ENCODE measurements at regions not wholly inside any gene's neighbourhood (a gene's known extent, or its start where the extent isn't known, plus 50 kb on each side); places are given as distances from the start of the nearest gene placed in this dataset.
A peak's percentile ranks its signal among the peaks of the same experiment; 100 is the strongest.

GRCh38 chr2:16281451-16282335 is 341.3 kb downstream of the MYCN start:
- peak; percentile 72 for DNase-seq (ENCODE audit: low read depth, low spot score)

GRCh38 chr2:16280081-16280480 is 339.7 kb downstream of the MYCN start:
- DNase-seq (ENCODE audit: low read depth, low spot score): no peak

GRCh38 chr2:16279641-16280040 is 339.3 kb downstream of the MYCN start:
- DNase-seq (ENCODE audit: low read depth, low spot score): no peak

- no peak for DNase-seq (ENCODE audit: low read depth, low spot score)
Observed at GRCh38 chr2:16279201-16279570, 338.8 kb downstream of the MYCN start.

GRCh38 chr2:16278421-16279200 is 338.3 kb downstream of the MYCN start:
- DNase-seq (ENCODE audit: low read depth, low spot score): no peak

GRCh38 chr2:16277117-16277516 is 336.8 kb downstream of the MYCN start:
- peak; percentile 12 for DNase-seq (ENCODE audit: low read depth, low spot score)

GRCh38 chr2:16275661-16276060 is 335.3 kb downstream of the MYCN start:
- no peak for DNase-seq (ENCODE audit: low read depth, low spot score)

- no peak for DNase-seq (ENCODE audit: low read depth, low spot score)
Observed at GRCh38 chr2:16275131-16275530, 334.8 kb downstream of the MYCN start.

GRCh38 chr2:16273111-16273510 is 332.8 kb downstream of the MYCN start:
- DNase-seq (ENCODE audit: low read depth, low spot score): no peak

- no peak for DNase-seq (ENCODE audit: low read depth, low spot score)
Observed at GRCh38 chr2:16272038-16272788, 331.9 kb downstream of the MYCN start.

GRCh38 chr2:16271231-16271896 is 331.0 kb downstream of the MYCN start:
- DNase-seq (ENCODE audit: low read depth, low spot score): no peak

- no peak for DNase-seq (ENCODE audit: low read depth, low spot score)
Observed at GRCh38 chr2:16270441-16270840, 330.1 kb downstream of the MYCN start.

- DNase-seq (ENCODE audit: low read depth, low spot score): no peak
Observed at GRCh38 chr2:16268301-16269000, 328.1 kb downstream of the MYCN start.

GRCh38 chr2:16266571-16266970 is 326.2 kb downstream of the MYCN start:
- DNase-seq (ENCODE audit: low read depth, low spot score): no peak

- no peak for DNase-seq (ENCODE audit: low read depth, low spot score)
Observed at GRCh38 chr2:16264931-16265540, 324.7 kb downstream of the MYCN start.

- DNase-seq (ENCODE audit: low read depth, low spot score): no peak
Observed at GRCh38 chr2:16264491-16264890, 324.1 kb downstream of the MYCN start.

- no peak for DNase-seq (ENCODE audit: low read depth, low spot score)
Observed at GRCh38 chr2:16263241-16263890, 323.0 kb downstream of the MYCN start.

GRCh38 chr2:16262526-16263178 is 322.3 kb downstream of the MYCN start:
- DNase-seq (ENCODE audit: low read depth, low spot score): no peak

- no peak for DNase-seq (ENCODE audit: low read depth, low spot score)
Observed at GRCh38 chr2:16261791-16262190, 321.4 kb downstream of the MYCN start.

Data from astrocyte of the hippocampus (primary cell).